ENCODE measurements at regions not wholly inside any gene's neighbourhood (a gene's known extent, or its start where the extent isn't known, plus 50 kb on each side); places are given as distances from the start of the nearest gene placed in this dataset.

GRCh38 chr5:98643569-98643968 is 129.9 kb upstream of the RGMB start:
- no peak for TF ChIP-seq CTCF (IDR thresholded peaks at IDR 0.05)

- no peak for TF ChIP-seq CTCF (IDR thresholded peaks at IDR 0.05)
These were observed 121.7 kb upstream of the RGMB start for GRCh38 chr5:98651715-98652114.

DNA sequence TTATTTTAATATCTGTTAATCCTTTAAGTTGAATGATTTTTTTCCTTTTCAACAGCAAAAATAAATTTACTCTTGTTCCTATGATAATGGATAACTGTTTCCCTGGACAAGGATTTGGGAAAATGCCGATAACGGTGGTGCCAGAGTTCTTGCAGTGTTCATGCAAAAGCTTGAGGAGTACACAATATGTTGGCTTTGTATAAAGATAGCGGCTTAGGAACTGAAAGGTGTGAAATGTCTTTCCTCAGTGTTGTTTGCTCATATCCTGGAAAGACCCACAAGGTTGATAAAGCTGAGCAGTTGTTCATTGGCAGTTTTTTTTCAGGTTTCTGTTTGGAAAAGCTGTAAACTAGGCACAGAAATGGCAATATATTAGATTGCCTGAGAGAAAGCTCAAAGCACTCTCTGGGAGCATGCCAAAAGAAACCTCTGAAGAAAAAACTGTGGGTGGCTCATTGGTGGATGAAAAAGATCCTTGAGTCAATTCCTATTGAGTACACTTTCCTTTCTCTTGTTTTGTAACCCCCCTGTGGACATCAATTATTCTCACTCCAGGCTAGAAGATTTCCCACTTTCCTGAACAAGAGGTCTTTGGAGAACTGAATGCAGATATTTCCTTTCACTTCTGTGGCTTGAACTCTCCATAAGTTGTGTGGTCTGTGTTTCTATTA is 117.2 kb upstream of the RGMB start:
- TF ChIP-seq CTCF (IDR thresholded peaks at IDR 0.05), result no peak

GRCh38 chr5:98656796-98657195 is 116.7 kb upstream of the RGMB start:
- no peak for TF ChIP-seq CTCF (IDR thresholded peaks at IDR 0.05)

DNA sequence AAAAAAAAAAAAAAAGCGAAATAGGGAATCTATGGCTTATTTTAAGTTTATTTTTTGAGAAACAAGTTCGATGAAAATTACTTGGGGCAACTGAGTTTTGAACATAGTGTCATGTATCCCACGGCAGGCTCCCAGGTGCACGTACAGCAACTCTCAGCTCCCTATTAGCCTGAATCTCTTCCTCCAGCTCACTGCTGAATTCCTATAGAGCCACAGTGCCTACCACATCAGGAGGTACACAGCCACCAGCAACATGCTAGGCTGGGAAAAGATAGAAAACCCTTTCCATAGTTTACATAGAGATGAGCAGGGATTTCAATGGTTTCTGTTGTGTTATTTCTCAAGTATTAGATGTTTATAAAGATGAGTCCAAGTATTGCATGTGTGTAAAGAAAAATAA is 115.9 kb upstream of the RGMB start:
- TF ChIP-seq CTCF (IDR thresholded peaks at IDR 0.05), result no peak

GRCh38 chr5:98663521-98663920 is 109.9 kb upstream of the RGMB start:
- TF ChIP-seq CTCF (IDR thresholded peaks at IDR 0.05), result no peak

- no peak for TF ChIP-seq CTCF (IDR thresholded peaks at IDR 0.05)
These were observed 108.7 kb upstream of the RGMB start for GRCh38 chr5:98664736-98665135.

- no peak for TF ChIP-seq CTCF (IDR thresholded peaks at IDR 0.05)
These were observed 93.5 kb upstream of the RGMB start for GRCh38 chr5:98679963-98680362.
